Activated T-cell treated with anti-CD3 and anti-CD28 coated beads for 4 hours (primary cell): ENCODE measurements at regions not wholly inside any gene's neighbourhood (a gene's known extent, or its start where the extent isn't known, plus 50 kb on each side); places are given as distances from the start of the nearest gene placed in this dataset.

Source experiments
- DNase-seq: peaks from one replicate; pipeline ENCODE4 v3.0.0-alpha.2; 2020

DNA sequence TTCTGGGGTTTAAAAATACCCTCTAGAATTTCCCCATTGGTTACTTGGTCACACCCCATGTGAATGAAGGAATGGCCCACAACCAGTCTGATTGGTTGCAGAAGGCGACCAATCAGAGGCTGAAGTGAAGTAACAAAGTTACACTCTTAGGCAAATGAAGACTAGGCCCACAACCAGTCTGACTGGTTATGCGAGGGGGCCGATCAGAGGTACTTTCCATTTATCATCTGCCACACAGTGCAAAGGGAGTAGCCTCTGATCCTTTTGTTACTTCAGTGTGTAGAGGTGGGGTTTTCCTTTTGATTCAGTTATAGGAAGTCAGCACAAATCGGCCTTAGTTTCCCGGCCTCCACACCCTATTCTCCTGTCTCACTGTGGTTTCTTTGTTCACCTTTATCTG, 61.2 kb upstream of the SGK1 start:
- peak; percentile 13 for DNase-seq

DNA sequence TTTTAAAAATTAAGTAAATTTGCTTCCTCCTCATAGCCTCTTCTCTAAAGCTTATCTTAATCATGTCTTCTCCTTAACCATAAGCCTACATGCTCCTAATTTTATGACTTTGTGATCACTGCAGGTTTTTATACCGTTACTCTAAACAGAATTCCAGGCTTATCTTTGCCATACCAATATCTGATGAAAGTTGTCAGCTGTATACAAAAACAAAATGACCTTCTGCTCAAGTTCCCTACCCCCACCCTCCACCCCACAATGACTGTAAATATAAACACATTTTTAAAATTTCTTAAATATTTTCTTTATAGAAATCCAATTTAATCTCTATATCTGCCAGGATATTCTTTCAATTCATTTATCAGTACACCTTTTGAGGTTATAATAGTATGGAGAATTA, 60.5 kb upstream of the SGK1 start:
- no peak for DNase-seq

DNA sequence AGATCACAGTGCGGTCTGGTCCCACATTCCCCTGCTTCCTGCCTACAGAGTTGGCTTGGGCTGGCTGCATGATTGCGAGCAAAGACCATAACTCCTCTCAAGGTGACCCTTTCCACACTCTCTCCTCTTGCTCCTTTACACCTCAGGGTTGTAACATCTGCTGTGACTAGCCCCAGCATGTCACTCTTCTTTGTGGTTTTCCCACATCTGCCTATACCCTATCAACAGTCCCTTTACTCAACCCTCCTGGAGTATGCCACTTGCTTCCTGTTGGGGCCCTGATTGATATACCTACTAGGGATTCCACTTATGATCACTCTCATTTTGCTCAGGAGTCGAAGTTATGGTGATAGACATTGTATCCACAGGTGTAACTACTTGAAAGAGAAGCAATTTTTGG, 58.9 kb upstream of the SGK1 start:
- no peak for DNase-seq

DNA sequence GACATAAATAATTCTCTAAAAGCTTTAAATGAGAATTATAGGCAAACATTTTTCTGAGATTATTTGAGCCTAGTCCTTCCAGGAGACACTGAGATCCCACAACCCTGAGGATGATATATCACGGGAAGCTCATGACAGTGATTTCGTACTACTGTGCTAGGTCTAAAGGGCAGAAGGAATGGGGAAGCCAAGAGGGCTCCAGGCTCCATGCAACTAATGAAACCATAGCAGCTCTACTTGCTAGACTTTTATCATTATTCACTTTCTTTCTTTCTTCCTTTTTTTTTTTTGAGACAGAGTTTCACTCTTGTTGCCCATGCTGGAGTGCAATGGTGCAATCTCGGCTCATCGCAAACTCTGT, 57.3 kb upstream of the SGK1 start:
- DNase-seq, result no peak

DNA sequence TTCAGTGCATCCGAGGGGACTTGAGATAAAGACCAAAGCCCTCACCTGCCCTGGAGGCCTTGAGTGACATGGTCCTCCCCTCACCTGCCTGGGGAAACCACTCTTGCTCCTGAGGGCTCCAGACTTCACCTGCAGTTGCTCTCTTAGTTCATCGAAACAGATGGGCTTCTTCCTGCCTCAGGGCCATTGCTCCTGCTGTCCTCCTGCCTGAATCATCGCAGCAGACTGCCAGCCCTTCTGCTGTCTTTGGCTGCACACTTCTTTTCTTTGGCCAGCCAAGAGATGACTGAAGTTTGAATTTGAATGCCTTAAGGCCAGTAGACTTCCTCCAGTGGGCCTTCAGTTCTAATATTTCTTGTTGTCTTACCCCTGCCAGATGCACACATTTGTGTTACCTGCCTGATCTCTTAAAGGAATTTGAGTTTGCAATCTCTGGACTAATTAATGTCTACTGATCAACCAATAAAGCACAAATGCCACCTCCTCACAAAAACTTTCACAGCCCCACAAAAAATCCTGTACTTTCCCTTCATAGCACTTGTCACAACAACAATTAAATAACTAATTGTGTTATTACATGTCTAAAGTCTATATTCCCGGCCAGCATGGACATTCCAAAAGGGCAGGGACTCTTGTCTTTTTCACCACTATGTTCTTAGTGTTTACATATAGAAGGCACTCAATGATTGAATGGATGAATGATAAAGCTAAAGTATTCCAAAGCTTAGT, 56.7 kb upstream of the SGK1 start:
- DNase-seq, result no peak

DNA sequence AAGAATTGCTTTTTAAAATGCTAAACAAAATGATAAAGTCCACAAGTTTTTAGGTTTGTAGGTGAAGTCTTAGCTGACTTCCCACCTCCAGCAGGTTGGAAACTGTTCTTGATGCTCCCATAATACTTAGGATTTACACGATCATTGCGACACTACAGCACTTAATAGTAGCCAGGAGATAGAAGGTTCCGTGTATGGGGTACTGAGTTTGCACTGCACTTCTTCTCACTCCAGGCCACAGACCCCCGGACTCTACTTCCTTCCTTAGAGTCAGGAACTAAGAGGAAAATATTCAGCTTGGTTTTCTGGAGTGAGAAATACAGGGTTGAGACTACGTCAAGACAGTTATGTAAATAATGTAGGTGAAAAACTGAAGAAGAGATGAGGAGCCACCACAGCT, 56.1 kb upstream of the SGK1 start:
- no peak for DNase-seq

DNA sequence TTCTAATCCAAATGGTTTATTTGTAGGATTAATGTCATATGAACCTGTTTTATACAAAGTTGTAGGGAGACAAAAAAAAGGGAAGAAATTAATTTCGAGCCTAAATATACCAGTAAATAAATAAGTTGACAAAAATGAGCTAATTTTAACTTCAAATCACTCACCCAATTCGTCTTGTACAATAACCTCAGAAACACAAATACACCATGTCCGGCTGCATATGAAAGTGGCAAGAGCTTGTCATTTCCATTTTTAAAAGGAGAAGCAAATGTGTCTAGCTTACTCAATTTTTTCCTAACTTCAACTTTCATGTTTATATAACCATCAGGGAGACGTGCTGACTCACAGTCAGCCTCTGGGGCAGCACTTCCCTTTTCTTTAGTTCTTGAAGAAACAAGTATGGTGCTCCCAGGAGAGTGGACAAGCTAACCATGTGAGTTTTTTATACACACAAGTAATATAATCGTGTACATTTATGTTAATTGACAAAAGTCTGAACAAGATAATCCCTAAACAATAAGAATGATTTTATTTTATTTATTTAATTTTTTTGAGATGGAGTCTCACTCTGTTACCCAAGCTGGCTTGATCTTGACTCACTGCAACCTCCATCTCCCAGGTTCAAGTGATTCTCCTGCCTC, 55.5 kb upstream of the SGK1 start:
- no peak for DNase-seq

DNA sequence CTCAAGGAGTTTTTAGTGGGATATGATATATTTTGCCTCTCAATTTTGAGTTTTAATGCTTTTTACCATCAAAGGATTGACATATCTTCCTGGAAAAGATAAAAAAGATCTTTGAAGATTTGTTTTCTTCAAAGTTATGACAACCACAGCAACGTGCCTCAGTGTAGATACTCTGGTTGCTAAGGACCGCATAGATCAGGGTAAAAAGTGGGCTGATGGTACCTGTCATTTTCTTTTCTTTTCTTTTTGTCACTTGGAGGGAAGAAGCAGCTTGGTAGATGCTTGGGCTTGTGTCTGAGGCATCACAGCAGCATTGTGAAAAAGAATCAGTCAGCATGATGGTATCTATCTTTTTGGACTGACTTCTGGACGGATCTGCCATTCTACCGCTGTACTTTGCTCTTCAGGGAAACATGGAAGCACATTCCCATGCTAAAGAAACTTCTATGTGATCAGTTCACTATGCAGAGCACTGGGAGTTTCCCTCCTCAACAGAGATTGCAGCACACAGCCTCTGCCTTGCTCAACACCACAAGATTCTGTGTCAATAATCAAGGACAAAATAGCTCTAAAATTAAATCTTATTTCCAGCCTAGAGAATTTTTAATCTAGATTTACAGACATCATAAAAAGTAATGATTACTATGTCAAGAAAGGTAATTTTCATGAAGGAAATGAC, 54.8 kb upstream of the SGK1 start:
- DNase-seq, result no peak

DNA sequence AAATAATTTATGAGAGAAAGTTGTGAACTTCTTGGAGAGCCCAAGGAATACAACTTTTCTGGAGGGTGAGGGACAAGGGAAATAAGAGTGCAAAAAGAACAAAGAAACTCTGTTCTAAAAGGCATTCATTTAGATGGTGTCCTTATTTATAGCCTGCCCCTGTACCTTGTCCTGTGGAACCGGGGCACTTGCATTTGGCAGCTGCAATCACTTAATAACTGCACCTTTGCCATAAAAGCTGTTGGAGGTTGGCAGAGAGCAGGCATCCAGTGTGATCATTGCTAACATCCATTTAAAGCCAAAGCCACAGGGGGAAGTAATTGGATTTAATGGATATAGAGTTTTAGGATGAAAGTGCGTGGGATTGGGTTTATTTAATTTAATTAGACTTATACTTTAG, 50.8 kb upstream of the SGK1 start:
- no peak for DNase-seq
